RWPE2 (cell line): ENCODE measurements at regions not wholly inside any gene's neighbourhood (a gene's known extent, or its start where the extent isn't known, plus 50 kb on each side); places are given as distances from the start of the nearest gene placed in this dataset.

ENCODE experiments used
- ATAC-seq: fragments of 200-7000 bp; cut with Tn5 transposase; 3 replicates; pipeline ENCODE4 v1.9.1; 2021; ENCODE audit warnings: low read depth
- DNase-seq: peaks from one replicate; pipeline ENCODE4 v3.0.0-alpha.2; 2020; ENCODE audit warnings: low spot score
- H3K27ac ChIP-seq: fragments of 450-650 bp; 2 replicates; pipeline ENCODE4 v1.5.1; 2017; ENCODE audit warnings: mild to moderate bottlenecking; ENCODE audit not compliant: poor library complexity, severe bottlenecking
- H3K27me3 ChIP-seq: fragments of 250-450 bp; sonication (Bioruptor Pico); 2 replicates; pipeline ENCODE4 v1.5.1; 2021; ENCODE audit warnings: mild to moderate bottlenecking, moderate library complexity; ENCODE audit not compliant: insufficient read depth, poor library complexity, severe bottlenecking
- H3K36me3 ChIP-seq: fragments of 250-450 bp; sonication (Bioruptor Pico); 2 replicates; pipeline ENCODE4 v1.5.1; 2020; ENCODE audit warnings: low read depth, mild to moderate bottlenecking, moderate library complexity
- H3K4me1 ChIP-seq: fragments of 250-450 bp; sonication (Bioruptor Pico); 2 replicates; pipeline ENCODE4 v1.5.1; 2021; ENCODE audit warnings: mild to moderate bottlenecking, moderate library complexity; ENCODE audit not compliant: insufficient read depth, poor library complexity, severe bottlenecking
- H3K4me3 ChIP-seq: fragments of 250-450 bp; sonication (Bioruptor Pico); 2 replicates; pipeline ENCODE4 v1.5.1; 2021; ENCODE audit warnings: mild to moderate bottlenecking, moderate library complexity; ENCODE audit not compliant: severe bottlenecking
- H3K9me3 ChIP-seq: fragments of 250-450 bp; sonication (Bioruptor Pico); 2 replicates; pipeline ENCODE4 v1.5.1; 2021; ENCODE audit warnings: mild to moderate bottlenecking, moderate library complexity; ENCODE audit not compliant: severe bottlenecking
- CTCF ChIP-seq: fragments of 450-650 bp; IDR thresholded peaks from one replicate; pipeline ENCODE4 v1.5.1; 2017; ENCODE audit warnings: mild to moderate bottlenecking, moderate library complexity; ENCODE audit not compliant: poor library complexity, severe bottlenecking

- Histone ChIP-seq H3K9me3 (no peaks in the 10 kb centered on the region), H3K4me3 (no peak overlapping the region), H3K4me1 (no peaks in the 10 kb centered on the region), H3K27ac (no peak overlapping the region), H3K27me3 (no peaks in the 10 kb centered on the region), H3K36me3 (no peaks in the 10 kb centered on the region)
- no peak for ATAC-seq
- TF ChIP-seq CTCF, result no peak
- no peak for DNase-seq
Measured at GRCh38 chr11:82303671-82304070, 430.0 kb downstream of the FAM181B start.

- no peak for TF ChIP-seq CTCF
- ATAC-seq (no peak), DNase-seq (no peak)
- H3K9me3 ChIP-seq, result no peaks in the 10 kb centered on the region
- no peak overlapping the region for H3K27ac ChIP-seq
- H3K36me3 ChIP-seq, result no peaks in the 10 kb centered on the region
- no peak overlapping the region for H3K4me3 ChIP-seq
- no peaks in the 10 kb centered on the region for H3K4me1 ChIP-seq
- peaks cover 4% of the 10 kb centered on the region for H3K27me3 ChIP-seq
Measured at GRCh38 chr11:82288471-82288870, 445.2 kb downstream of the FAM181B start.

- Histone ChIP-seq H3K4me1 (no peaks in the 10 kb centered on the region), H3K9me3 (no peaks in the 10 kb centered on the region), H3K36me3 (no peaks in the 10 kb centered on the region), H3K27me3 (peaks cover 3% of the 10 kb centered on the region), H3K4me3 (no peak overlapping the region), H3K27ac (no peak overlapping the region)
- ATAC-seq, result no peak
- no peak for TF ChIP-seq CTCF
- no peak for DNase-seq
Measured at GRCh38 chr11:82270870-82271269, 462.8 kb downstream of the FAM181B start.

GRCh38 chr11:82268627-82269026 lies 465.0 kb downstream of the FAM181B start:
- H3K9me3 ChIP-seq, result no peaks in the 10 kb centered on the region
- no peaks in the 10 kb centered on the region for H3K36me3 ChIP-seq
- peaks cover 6% of the 10 kb centered on the region for H3K27me3 ChIP-seq
- DNase-seq, result no peak
- no peak overlapping the region for H3K4me3 ChIP-seq
- H3K27ac ChIP-seq, result no peak overlapping the region
- H3K4me1 ChIP-seq, result no peaks in the 10 kb centered on the region
- TF ChIP-seq CTCF, result no peak
- no peak for ATAC-seq

GRCh38 chr11:82267186-82267585 lies 466.5 kb downstream of the FAM181B start:
- H3K9me3 ChIP-seq, result no peaks in the 10 kb centered on the region
- TF ChIP-seq CTCF, result no peak
- no peaks in the 10 kb centered on the region for H3K4me1 ChIP-seq
- H3K36me3 ChIP-seq, result no peaks in the 10 kb centered on the region
- peaks cover 6% of the 10 kb centered on the region for H3K27me3 ChIP-seq
- DNase-seq, result no peak
- H3K4me3 ChIP-seq, result no peak overlapping the region
- no peak overlapping the region for H3K27ac ChIP-seq
- ATAC-seq, result no peak
